ENCODE measurements at regions not wholly inside any gene's neighbourhood (a gene's known extent, or its start where the extent isn't known, plus 50 kb on each side); places are given as distances from the start of the nearest gene placed in this dataset.

GRCh38 chr11:104279587-104279986 lies 115.6 kb upstream of the PDGFD start:
- TF ChIP-seq CTCF (conservative IDR thresholded peaks at IDR 0.05; ENCODE audit: low read length), result no peak
- no peak for TF ChIP-seq EZH2phosphoT487 (IDR thresholded peaks at IDR 0.05; ENCODE audit: borderline replicate concordance, low read depth, low read length)
